MCF 10A (cell line): ENCODE measurements at regions not wholly inside any gene's neighbourhood (a gene's known extent, or its start where the extent isn't known, plus 50 kb on each side); places are given as distances from the start of the nearest gene placed in this dataset.

ENCODE experiments used
- BruUV-seq: library from RNA; stranded (reverse); fragments of 400-500 nt; replicated peaks from 2 replicates; lab custom pipeline; 2021; lab: Mats Ljungman, UMichigan
- CTCF ChIA-PET: fragments of 300-600 bp; sonication (Branson Sonifier 250); formaldehyde crosslinking; extraction: SDS; loops from one replicate; lab custom pipeline; 2021; ENCODE audit warnings: antibody characterized with exemption, inconsistent platforms; lab: Yijun Ruan, JAX
- POLR2A ChIA-PET: fragments of 300-600, 350-650 bp; sonication (Branson Sonifier 250); formaldehyde crosslinking; extraction: SDS; loops from one replicate; lab custom pipeline; 2020; ENCODE audit warnings: antibody characterized with exemption, inconsistent platforms; lab: Yijun Ruan, JAX
- DNase-seq: peaks from one replicate; pipeline ENCODE4 v3.0.0-alpha.2; 2018; ENCODE audit not compliant: unreplicated experiment
- H3K27ac Mint-ChIP-seq: one replicate; pipeline ENCODE4 v1.8.0; 2022; ENCODE audit warnings: mild to moderate bottlenecking, low read depth, mixed read lengths; ENCODE audit not compliant: unreplicated experiment
- H3K27me3 Mint-ChIP-seq: one replicate; pipeline ENCODE4 v1.8.0; 2022; ENCODE audit warnings: mixed read lengths; ENCODE audit not compliant: insufficient read depth, unreplicated experiment
- H3K36me3 Mint-ChIP-seq: one replicate; pipeline ENCODE4 v1.8.0; 2022; ENCODE audit warnings: mild to moderate bottlenecking, moderate library complexity, mixed read lengths; ENCODE audit not compliant: insufficient read depth, unreplicated experiment
- H3K4me1 Mint-ChIP-seq: one replicate; pipeline ENCODE4 v1.8.0; 2022; ENCODE audit warnings: mixed read lengths; ENCODE audit not compliant: insufficient read depth, unreplicated experiment
- H3K4me3 Mint-ChIP-seq: one replicate; pipeline ENCODE4 v1.8.0; 2022; ENCODE audit warnings: mild to moderate bottlenecking, moderate library complexity, mixed read lengths; ENCODE audit not compliant: unreplicated experiment
- H3K9me3 Mint-ChIP-seq: one replicate; pipeline ENCODE4 v1.8.0; 2022; ENCODE audit warnings: mixed read lengths; ENCODE audit not compliant: unreplicated experiment
- CTCF ChIP-seq: fragments of 200-600 bp; IDR thresholded peaks from one replicate; pipeline ENCODE4 v1.8.0; 2022; ENCODE audit warnings: antibody characterized with exemption, mild to moderate bottlenecking; ENCODE audit not compliant: unreplicated experiment
- intact Hi-C: fragments of 100-400 bp; cut with micrococcal nuclease; formaldehyde crosslinking; loops from 2 replicates; pipeline ENCODE4 v1.14.1; 2022

- Mint-ChIP-seq H3K9me3 (peaks cover 26% of the 10 kb centered on the region), H3K4me3 (no peak overlapping the region), H3K27ac (no peak overlapping the region), H3K36me3 (peaks cover 6% of the 10 kb centered on the region), H3K27me3 (no peaks in the 10 kb centered on the region), H3K4me1 (no peaks in the 10 kb centered on the region)
- intact Hi-C loops = no loop called here
- POLR2A ChIA-PET = no interaction called here
- DNase-seq = no peak
- no peak for TF ChIP-seq CTCF
- BruUV-seq = no TSS peak
- CTCF ChIA-PET = no interaction called here
Observed at GRCh38 chr7:56174875-56175760, 58.9 kb upstream of the NUPR2 start.

GRCh38 chr7:56174346-56174874, 58.2 kb upstream of the NUPR2 start:
- no TSS peak for BruUV-seq
- intact Hi-C loops = no loop called here
- ChIA-PET POLR2A (no interaction called here), CTCF (no interaction called here)
- H3K9me3 Mint-ChIP-seq = peaks cover 21% of the 10 kb centered on the region
- no peaks in the 10 kb centered on the region for H3K27me3 Mint-ChIP-seq
- H3K4me1 Mint-ChIP-seq = no peaks in the 10 kb centered on the region
- no peak overlapping the region for H3K27ac Mint-ChIP-seq
- no peak overlapping the region for H3K4me3 Mint-ChIP-seq
- TF ChIP-seq CTCF = no peak
- H3K36me3 Mint-ChIP-seq = peaks cover 6% of the 10 kb centered on the region
- DNase-seq = no peak
